ENCODE measurements at regions not wholly inside any gene's neighbourhood (a gene's known extent, or its start where the extent isn't known, plus 50 kb on each side); places are given as distances from the start of the nearest gene placed in this dataset.
"Not testable (repeated sequence)": the region's sequence is repeated elsewhere in the genome, so short reads cannot be mapped to it uniquely, and the experiment has no call there.

DNA sequence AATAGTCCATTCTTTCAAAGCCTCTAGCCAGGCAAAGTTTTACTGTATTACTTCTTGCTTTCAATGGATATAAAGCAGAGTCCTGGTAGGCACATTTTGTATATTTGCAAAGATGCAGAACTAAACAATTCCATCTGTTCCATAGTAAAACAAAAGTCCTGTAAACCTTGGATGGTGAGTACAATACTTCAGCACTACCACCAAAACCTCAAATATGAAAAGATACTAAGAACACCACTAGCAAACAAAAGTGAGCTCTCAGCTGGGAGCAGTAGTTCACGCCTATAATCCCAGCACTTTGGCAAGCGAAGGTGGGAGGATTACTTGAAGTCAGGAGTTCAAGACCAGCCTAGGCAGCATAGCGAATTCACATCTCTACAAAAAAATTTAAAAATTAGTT lies 195.0 kb downstream of the MSX2 start:
- no peaks in the 10 kb centered on the region for H3K4me1 ChIP-seq (ENCODE audit: insufficient read depth, low read length, poor library complexity, severe bottlenecking)

DNA sequence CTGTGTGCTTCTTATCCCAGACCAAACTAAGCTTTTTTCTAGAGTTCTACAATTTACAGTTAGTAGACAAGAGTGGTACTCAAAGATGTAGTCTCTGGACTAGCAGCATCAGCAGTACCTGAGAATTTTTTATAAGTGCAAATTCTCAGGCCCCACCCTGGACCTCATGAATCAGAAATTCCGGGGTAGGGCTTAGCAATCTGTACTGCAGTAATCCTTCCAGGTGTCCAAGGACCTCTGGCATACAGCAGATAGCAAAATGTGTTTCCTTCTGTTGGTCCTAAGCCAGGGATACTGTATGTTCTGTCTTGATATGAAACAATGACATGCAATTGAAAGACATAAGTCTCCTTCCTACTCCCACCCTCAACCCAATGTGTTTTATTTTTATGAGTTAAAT lies 194.3 kb downstream of the MSX2 start:
- H3K27me3 ChIP-seq (ENCODE audit: insufficient read depth, low read length, poor library complexity, severe bottlenecking), result no peaks in the 10 kb centered on the region
- no peak overlapping the region for H3K9ac ChIP-seq (ENCODE audit: low read depth, low read length, poor library complexity, severe bottlenecking)
- no peak overlapping the region for H3K4me2 ChIP-seq (ENCODE audit: low read depth, low read length, poor library complexity, severe bottlenecking)
- no peaks in the 10 kb centered on the region for H3K36me3 ChIP-seq (ENCODE audit: insufficient read depth, low read length)
- no peaks in the 10 kb centered on the region for H3K9me2 ChIP-seq (replicated peaks; ENCODE audit: low read depth, low read length)
- no peak overlapping the region for H2AFZ ChIP-seq (ENCODE audit: low read length)
- H3F3A ChIP-seq (ENCODE audit: low read depth), result no peaks in the 10 kb centered on the region
- no peak overlapping the region for H3K4me3 ChIP-seq (ENCODE audit: low read length, poor library complexity, severe bottlenecking)
- H3K79me2 ChIP-seq (ENCODE audit: insufficient read depth, low read length), result no peaks in the 10 kb centered on the region
- TF ChIP-seq EZH2phosphoT487 (IDR thresholded peaks at IDR 0.05; ENCODE audit: borderline replicate concordance), result no peak
- TF ChIP-seq, protein P1, sequence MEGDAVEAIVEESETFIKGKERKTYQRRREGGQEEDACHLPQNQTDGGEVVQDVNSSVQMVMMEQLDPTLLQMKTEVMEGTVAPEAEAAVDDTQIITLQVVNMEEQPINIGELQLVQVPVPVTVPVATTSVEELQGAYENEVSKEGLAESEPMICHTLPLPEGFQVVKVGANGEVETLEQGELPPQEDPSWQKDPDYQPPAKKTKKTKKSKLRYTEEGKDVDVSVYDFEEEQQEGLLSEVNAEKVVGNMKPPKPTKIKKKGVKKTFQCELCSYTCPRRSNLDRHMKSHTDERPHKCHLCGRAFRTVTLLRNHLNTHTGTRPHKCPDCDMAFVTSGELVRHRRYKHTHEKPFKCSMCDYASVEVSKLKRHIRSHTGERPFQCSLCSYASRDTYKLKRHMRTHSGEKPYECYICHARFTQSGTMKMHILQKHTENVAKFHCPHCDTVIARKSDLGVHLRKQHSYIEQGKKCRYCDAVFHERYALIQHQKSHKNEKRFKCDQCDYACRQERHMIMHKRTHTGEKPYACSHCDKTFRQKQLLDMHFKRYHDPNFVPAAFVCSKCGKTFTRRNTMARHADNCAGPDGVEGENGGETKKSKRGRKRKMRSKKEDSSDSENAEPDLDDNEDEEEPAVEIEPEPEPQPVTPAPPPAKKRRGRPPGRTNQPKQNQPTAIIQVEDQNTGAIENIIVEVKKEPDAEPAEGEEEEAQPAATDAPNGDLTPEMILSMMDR (conservative IDR thresholded peaks at IDR 0.05; ENCODE audit: low read length), result no peak
- no peaks in the 10 kb centered on the region for H3K4me1 ChIP-seq (ENCODE audit: insufficient read depth, low read length, poor library complexity, severe bottlenecking)
- H3K9me3 ChIP-seq (ENCODE audit: insufficient read depth, low read depth, low read length), result no peaks in the 10 kb centered on the region
- H4K20me1 ChIP-seq (ENCODE audit: insufficient read depth, low read length, poor library complexity, severe bottlenecking), result no peaks in the 10 kb centered on the region

More for the DNA sequence above, 195.0 kb downstream of the MSX2 start:
- TF ChIP-seq, protein P1 (conservative IDR thresholded peaks at IDR 0.05; ENCODE audit: low read length), result no peak
- TF ChIP-seq EZH2phosphoT487 (IDR thresholded peaks at IDR 0.05; ENCODE audit: borderline replicate concordance), result no peak
- Histone ChIP-seq H2AFZ (ENCODE audit: low read length) (no peak overlapping the region), H3K9me2 (replicated peaks; ENCODE audit: low read depth, low read length) (no peaks in the 10 kb centered on the region), H3K27me3 (ENCODE audit: insufficient read depth, low read length, poor library complexity, severe bottlenecking) (no peaks in the 10 kb centered on the region), H3K9me3 (ENCODE audit: insufficient read depth, low read depth, low read length) (no peaks in the 10 kb centered on the region), H3F3A (ENCODE audit: low read depth) (no peaks in the 10 kb centered on the region), H3K4me2 (ENCODE audit: low read depth, low read length, poor library complexity, severe bottlenecking) (no peak overlapping the region), H3K79me2 (ENCODE audit: insufficient read depth, low read length) (no peaks in the 10 kb centered on the region), H3K4me3 (ENCODE audit: low read length, poor library complexity, severe bottlenecking) (no peak overlapping the region), H3K9ac (ENCODE audit: low read depth, low read length, poor library complexity, severe bottlenecking) (no peak overlapping the region), H4K20me1 (ENCODE audit: insufficient read depth, low read length, poor library complexity, severe bottlenecking) (no peaks in the 10 kb centered on the region), H3K36me3 (ENCODE audit: insufficient read depth, low read length) (no peaks in the 10 kb centered on the region)

DNA sequence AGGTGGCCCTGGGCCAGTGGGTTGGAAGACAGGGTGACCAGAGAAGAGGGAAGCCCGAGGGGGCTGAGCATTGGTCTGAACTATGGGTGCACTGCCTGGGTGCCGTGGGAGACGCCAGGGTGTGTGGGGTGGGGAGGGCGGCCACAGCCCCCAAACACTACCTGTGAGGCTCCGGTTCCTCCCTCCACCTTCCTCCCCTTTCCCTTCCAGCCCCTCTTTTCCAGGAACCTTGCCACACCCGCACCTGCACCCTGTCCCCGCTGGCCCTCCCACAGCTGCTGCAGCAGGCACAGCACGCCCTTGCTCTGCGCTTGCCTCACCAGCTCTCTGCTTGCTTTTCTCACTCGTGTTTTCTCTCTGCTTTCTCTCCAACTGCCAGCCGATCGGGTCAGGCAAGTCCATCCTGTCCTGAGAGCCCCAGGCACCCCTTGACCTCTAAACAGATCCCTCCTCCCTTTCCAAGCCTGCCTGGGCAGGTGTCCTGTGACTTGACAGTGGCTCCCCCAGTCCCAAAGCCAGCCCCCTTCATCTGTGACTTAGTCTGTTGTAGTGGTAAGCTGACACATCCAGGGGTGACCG lies 193.7 kb downstream of the MSX2 start:
- Histone ChIP-seq H2AFZ (ENCODE audit: low read length) (no peak overlapping the region), H3K4me3 (ENCODE audit: low read length, poor library complexity, severe bottlenecking) (no peak overlapping the region), H3K79me2 (ENCODE audit: insufficient read depth, low read length) (no peaks in the 10 kb centered on the region), H3F3A (ENCODE audit: low read depth) (no peaks in the 10 kb centered on the region), H4K20me1 (ENCODE audit: insufficient read depth, low read length, poor library complexity, severe bottlenecking) (no peaks in the 10 kb centered on the region), H3K27me3 (ENCODE audit: insufficient read depth, low read length, poor library complexity, severe bottlenecking) (no peaks in the 10 kb centered on the region), H3K4me1 (ENCODE audit: insufficient read depth, low read length, poor library complexity, severe bottlenecking) (no peaks in the 10 kb centered on the region), H3K9me2 (replicated peaks; ENCODE audit: low read depth, low read length) (no peaks in the 10 kb centered on the region), H3K9ac (ENCODE audit: low read depth, low read length, poor library complexity, severe bottlenecking) (no peak overlapping the region), H3K4me2 (ENCODE audit: low read depth, low read length, poor library complexity, severe bottlenecking) (no peak overlapping the region), H3K9me3 (ENCODE audit: insufficient read depth, low read depth, low read length) (no peaks in the 10 kb centered on the region), H3K36me3 (ENCODE audit: insufficient read depth, low read length) (no peaks in the 10 kb centered on the region)
- TF ChIP-seq, protein P1 (conservative IDR thresholded peaks at IDR 0.05; ENCODE audit: low read length), result no peak
- no peak for TF ChIP-seq EZH2phosphoT487 (IDR thresholded peaks at IDR 0.05; ENCODE audit: borderline replicate concordance)

DNA sequence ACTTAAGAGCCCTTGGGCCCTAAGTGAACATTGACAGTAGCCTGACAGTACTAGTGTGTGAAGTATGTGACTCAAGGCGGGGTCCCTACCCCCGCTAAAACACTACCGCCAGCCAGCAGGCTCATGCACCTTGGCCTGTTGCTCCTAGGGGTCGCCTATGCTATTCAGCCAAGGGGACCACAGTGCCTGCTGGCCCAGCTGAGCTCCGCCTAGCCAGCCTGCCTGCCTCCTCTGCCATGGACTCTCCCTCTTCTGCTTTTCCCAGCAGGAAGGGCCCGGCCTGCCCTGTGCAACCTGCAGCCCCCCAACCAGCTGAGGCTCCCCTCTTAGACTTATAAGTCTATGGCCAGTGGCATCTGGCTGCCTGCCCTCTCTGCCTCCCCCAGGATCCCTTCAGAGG lies 193.1 kb downstream of the MSX2 start:
- not testable (repeated sequence) for H2AFZ ChIP-seq (ENCODE audit: low read length); H3K9me2 ChIP-seq (replicated peaks; ENCODE audit: low read depth, low read length); H4K20me1 ChIP-seq (ENCODE audit: insufficient read depth, low read length, poor library complexity, severe bottlenecking); H3F3A ChIP-seq (ENCODE audit: low read depth); H3K9me3 ChIP-seq (ENCODE audit: insufficient read depth, low read depth, low read length); H3K4me2 ChIP-seq (ENCODE audit: low read depth, low read length, poor library complexity, severe bottlenecking); H3K9ac ChIP-seq (ENCODE audit: low read depth, low read length, poor library complexity, severe bottlenecking); H3K27me3 ChIP-seq (ENCODE audit: insufficient read depth, low read length, poor library complexity, severe bottlenecking); H3K79me2 ChIP-seq (ENCODE audit: insufficient read depth, low read length); H3K36me3 ChIP-seq (ENCODE audit: insufficient read depth, low read length); H3K4me1 ChIP-seq (ENCODE audit: insufficient read depth, low read length, poor library complexity, severe bottlenecking); H3K4me3 ChIP-seq (ENCODE audit: low read length, poor library complexity, severe bottlenecking)

GRCh38 chr5:174916924-174917323 lies 192.5 kb downstream of the MSX2 start:
- H3K4me1 ChIP-seq (ENCODE audit: insufficient read depth, low read length, poor library complexity, severe bottlenecking); H3K4me3 ChIP-seq (ENCODE audit: low read length, poor library complexity, severe bottlenecking); H3K9ac ChIP-seq (ENCODE audit: low read depth, low read length, poor library complexity, severe bottlenecking); H3K36me3 ChIP-seq (ENCODE audit: insufficient read depth, low read length); H3K4me2 ChIP-seq (ENCODE audit: low read depth, low read length, poor library complexity, severe bottlenecking); H3K79me2 ChIP-seq (ENCODE audit: insufficient read depth, low read length); H3K9me3 ChIP-seq (ENCODE audit: insufficient read depth, low read depth, low read length); H3F3A ChIP-seq (ENCODE audit: low read depth); H3K27me3 ChIP-seq (ENCODE audit: insufficient read depth, low read length, poor library complexity, severe bottlenecking); H3K9me2 ChIP-seq (replicated peaks; ENCODE audit: low read depth, low read length); H4K20me1 ChIP-seq (ENCODE audit: insufficient read depth, low read length, poor library complexity, severe bottlenecking); H2AFZ ChIP-seq (ENCODE audit: low read length): not testable (repeated sequence)
